ENCODE measurements at regions not wholly inside any gene's neighbourhood (a gene's known extent, or its start where the extent isn't known, plus 50 kb on each side); places are given as distances from the start of the nearest gene placed in this dataset.

DNA sequence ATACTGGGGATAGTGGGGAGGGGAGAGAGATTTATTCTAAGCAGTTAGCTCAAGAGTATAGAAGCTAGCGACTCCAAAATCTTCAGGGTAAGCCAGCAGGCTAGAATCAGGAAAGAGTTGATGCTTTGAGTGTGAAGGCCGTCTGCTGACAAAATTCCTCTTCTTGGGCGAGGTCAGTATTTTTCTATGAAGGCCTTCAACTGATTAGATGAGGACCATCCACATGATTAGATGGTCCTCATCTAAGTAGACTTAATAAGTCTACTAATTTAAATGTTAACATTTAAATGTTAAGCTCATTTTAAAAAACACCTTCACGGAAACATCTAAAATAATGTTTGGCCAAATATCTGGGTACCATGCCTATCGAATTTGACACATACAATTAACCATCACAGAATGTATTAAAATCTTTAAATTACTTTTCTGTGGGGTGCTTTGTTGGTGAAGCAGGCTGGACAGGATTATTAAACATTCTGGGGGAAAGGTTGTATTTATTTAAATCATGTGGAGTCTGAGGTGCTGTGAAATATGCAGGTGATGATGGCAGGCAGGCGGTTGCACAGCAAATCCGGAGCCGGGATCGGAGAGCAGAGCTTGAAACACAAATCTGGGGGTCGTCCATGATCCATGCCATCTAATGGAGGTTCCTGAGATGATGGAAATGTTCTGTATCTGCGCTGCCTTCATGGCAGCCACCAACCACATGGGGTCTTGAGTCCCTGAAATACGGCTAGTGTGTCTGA, 49.8 kb upstream of the ADORA2B start:
- TF ChIP-seq POLR2A (IDR thresholded peaks at IDR 0.05), result no peak
- TF ChIP-seq, protein P1, sequence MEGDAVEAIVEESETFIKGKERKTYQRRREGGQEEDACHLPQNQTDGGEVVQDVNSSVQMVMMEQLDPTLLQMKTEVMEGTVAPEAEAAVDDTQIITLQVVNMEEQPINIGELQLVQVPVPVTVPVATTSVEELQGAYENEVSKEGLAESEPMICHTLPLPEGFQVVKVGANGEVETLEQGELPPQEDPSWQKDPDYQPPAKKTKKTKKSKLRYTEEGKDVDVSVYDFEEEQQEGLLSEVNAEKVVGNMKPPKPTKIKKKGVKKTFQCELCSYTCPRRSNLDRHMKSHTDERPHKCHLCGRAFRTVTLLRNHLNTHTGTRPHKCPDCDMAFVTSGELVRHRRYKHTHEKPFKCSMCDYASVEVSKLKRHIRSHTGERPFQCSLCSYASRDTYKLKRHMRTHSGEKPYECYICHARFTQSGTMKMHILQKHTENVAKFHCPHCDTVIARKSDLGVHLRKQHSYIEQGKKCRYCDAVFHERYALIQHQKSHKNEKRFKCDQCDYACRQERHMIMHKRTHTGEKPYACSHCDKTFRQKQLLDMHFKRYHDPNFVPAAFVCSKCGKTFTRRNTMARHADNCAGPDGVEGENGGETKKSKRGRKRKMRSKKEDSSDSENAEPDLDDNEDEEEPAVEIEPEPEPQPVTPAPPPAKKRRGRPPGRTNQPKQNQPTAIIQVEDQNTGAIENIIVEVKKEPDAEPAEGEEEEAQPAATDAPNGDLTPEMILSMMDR (IDR thresholded peaks at IDR 0.05), result no peak
